ENCODE measurements at regions not wholly inside any gene's neighbourhood (a gene's known extent, or its start where the extent isn't known, plus 50 kb on each side); places are given as distances from the start of the nearest gene placed in this dataset.

DNA sequence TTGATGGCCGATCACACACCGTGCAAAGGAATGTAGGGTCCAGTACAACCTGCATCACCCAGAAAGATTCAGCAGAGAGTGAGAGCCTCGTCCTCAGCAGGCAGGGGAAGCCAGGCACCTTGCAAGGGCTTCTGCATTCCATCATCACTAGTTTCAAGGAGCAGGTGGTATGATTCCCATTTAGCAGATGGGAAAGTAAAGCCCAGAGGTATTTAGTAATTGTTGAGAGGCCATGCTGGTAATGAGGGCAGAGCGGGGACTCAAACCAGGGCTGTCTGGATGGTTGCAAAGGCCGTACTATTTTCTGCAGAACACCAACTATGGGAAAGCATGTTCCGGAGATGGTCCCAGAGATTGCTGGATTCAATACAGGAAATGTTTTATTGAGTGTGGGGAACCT is 65.8 kb upstream of the MRTFB start:
- no peak for TF ChIP-seq ZNF781 (CRISPR knock-in tag; IDR thresholded peaks at IDR 0.05; ENCODE audit: borderline replicate concordance, not compliant biosample characterization)
- no peak for TF ChIP-seq ZSCAN31 (CRISPR knock-in tag; IDR thresholded peaks at IDR 0.05; ENCODE audit: low read depth)
- no peak for TF ChIP-seq KAT7 (CRISPR knock-in tag; IDR thresholded peaks at IDR 0.05; ENCODE audit: borderline replicate concordance)
- TF ChIP-seq ZNF773 (CRISPR knock-in tag; IDR thresholded peaks at IDR 0.05; ENCODE audit: borderline replicate concordance), result no peak
- TF ChIP-seq, protein P1, sequence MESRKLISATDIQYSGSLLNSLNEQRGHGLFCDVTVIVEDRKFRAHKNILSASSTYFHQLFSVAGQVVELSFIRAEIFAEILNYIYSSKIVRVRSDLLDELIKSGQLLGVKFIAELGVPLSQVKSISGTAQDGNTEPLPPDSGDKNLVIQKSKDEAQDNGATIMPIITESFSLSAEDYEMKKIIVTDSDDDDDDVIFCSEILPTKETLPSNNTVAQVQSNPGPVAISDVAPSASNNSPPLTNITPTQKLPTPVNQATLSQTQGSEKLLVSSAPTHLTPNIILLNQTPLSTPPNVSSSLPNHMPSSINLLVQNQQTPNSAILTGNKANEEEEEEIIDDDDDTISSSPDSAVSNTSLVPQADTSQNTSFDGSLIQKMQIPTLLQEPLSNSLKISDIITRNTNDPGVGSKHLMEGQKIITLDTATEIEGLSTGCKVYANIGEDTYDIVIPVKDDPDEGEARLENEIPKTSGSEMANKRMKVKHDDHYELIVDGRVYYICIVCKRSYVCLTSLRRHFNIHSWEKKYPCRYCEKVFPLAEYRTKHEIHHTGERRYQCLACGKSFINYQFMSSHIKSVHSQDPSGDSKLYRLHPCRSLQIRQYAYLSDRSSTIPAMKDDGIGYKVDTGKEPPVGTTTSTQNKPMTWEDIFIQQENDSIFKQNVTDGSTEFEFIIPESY (CRISPR knock-in tag; IDR thresholded peaks at IDR 0.05), result no peak
- TF ChIP-seq, protein P2, sequence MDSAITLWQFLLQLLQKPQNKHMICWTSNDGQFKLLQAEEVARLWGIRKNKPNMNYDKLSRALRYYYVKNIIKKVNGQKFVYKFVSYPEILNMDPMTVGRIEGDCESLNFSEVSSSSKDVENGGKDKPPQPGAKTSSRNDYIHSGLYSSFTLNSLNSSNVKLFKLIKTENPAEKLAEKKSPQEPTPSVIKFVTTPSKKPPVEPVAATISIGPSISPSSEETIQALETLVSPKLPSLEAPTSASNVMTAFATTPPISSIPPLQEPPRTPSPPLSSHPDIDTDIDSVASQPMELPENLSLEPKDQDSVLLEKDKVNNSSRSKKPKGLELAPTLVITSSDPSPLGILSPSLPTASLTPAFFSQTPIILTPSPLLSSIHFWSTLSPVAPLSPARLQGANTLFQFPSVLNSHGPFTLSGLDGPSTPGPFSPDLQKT (CRISPR knock-in tag; IDR thresholded peaks at IDR 0.05; ENCODE audit: borderline replicate concordance), result no peak
- no peak for TF ChIP-seq STAG1 (CRISPR knock-in tag; IDR thresholded peaks at IDR 0.05)
- TF ChIP-seq, protein P3, sequence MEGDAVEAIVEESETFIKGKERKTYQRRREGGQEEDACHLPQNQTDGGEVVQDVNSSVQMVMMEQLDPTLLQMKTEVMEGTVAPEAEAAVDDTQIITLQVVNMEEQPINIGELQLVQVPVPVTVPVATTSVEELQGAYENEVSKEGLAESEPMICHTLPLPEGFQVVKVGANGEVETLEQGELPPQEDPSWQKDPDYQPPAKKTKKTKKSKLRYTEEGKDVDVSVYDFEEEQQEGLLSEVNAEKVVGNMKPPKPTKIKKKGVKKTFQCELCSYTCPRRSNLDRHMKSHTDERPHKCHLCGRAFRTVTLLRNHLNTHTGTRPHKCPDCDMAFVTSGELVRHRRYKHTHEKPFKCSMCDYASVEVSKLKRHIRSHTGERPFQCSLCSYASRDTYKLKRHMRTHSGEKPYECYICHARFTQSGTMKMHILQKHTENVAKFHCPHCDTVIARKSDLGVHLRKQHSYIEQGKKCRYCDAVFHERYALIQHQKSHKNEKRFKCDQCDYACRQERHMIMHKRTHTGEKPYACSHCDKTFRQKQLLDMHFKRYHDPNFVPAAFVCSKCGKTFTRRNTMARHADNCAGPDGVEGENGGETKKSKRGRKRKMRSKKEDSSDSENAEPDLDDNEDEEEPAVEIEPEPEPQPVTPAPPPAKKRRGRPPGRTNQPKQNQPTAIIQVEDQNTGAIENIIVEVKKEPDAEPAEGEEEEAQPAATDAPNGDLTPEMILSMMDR (CRISPR knock-in tag; IDR thresholded peaks at IDR 0.05), result no peak
- no peak for TF ChIP-seq KDM6A (CRISPR knock-in tag; IDR thresholded peaks at IDR 0.05; ENCODE audit: low read depth)
